ENCODE measurements at regions not wholly inside any gene's neighbourhood (a gene's known extent, or its start where the extent isn't known, plus 50 kb on each side); places are given as distances from the start of the nearest gene placed in this dataset.
"Not testable (repeated sequence)": the region's sequence is repeated elsewhere in the genome, so short reads cannot be mapped to it uniquely, and the experiment has no call there.

- not testable (repeated sequence) for DNase-seq
These were observed 85.7 kb downstream of the POTEM start for GRCh38 chr14:19052977-19053376.

GRCh38 chr14:19053426-19054050 is 86.3 kb downstream of the POTEM start:
- not testable (repeated sequence) for DNase-seq

- not testable (repeated sequence) for DNase-seq
These were observed 87.0 kb downstream of the POTEM start for GRCh38 chr14:19054108-19054721.

GRCh38 chr14:19054934-19055333 is 87.7 kb downstream of the POTEM start:
- not testable (repeated sequence) for DNase-seq

GRCh38 chr14:19059066-19059465 is 91.8 kb downstream of the POTEM start:
- not testable (repeated sequence) for DNase-seq

- not testable (repeated sequence) for DNase-seq
These were observed 94.6 kb downstream of the POTEM start for GRCh38 chr14:19061689-19062450.

GRCh38 chr14:19068957-19069356 is 101.7 kb downstream of the POTEM start:
- not testable (repeated sequence) for DNase-seq

- not testable (repeated sequence) for DNase-seq
These were observed 105.3 kb downstream of the POTEM start for GRCh38 chr14:19072518-19072917.

- not testable (repeated sequence) for DNase-seq
These were observed 121.4 kb downstream of the POTEM start for GRCh38 chr14:19088632-19089031.

- DNase-seq, result not testable (repeated sequence)
These were observed 126.0 kb downstream of the POTEM start for GRCh38 chr14:19093227-19093626.

GRCh38 chr14:19094731-19095130 is 127.5 kb downstream of the POTEM start:
- not testable (repeated sequence) for DNase-seq

- DNase-seq, result not testable (repeated sequence)
These were observed 127.9 kb downstream of the POTEM start for GRCh38 chr14:19095167-19095566.

- not testable (repeated sequence) for DNase-seq
These were observed 129.2 kb downstream of the POTEM start for GRCh38 chr14:19096467-19096866.

GRCh38 chr14:19096876-19097275 is 129.6 kb downstream of the POTEM start:
- DNase-seq, result not testable (repeated sequence)

- DNase-seq, result not testable (repeated sequence)
These were observed 130.1 kb downstream of the POTEM start for GRCh38 chr14:19097306-19097705.

- DNase-seq, result not testable (repeated sequence)
These were observed 130.5 kb downstream of the POTEM start for GRCh38 chr14:19097750-19098149.

GRCh38 chr14:19098230-19098629 is 131.0 kb downstream of the POTEM start:
- not testable (repeated sequence) for DNase-seq

GRCh38 chr14:19098732-19099131 is 131.5 kb downstream of the POTEM start:
- DNase-seq, result not testable (repeated sequence)

- DNase-seq, result not testable (repeated sequence)
These were observed 132.1 kb downstream of the POTEM start for GRCh38 chr14:19099336-19099735.

- DNase-seq, result not testable (repeated sequence)
These were observed 132.7 kb downstream of the POTEM start for GRCh38 chr14:19099939-19100338.

GRCh38 chr14:19105551-19105950 is 138.3 kb downstream of the POTEM start:
- not testable (repeated sequence) for DNase-seq

GRCh38 chr14:19109887-19110286 is 142.7 kb downstream of the POTEM start:
- DNase-seq, result not testable (repeated sequence)

- not testable (repeated sequence) for DNase-seq
These were observed 153.1 kb downstream of the POTEM start for GRCh38 chr14:19120383-19120782.

Data from hematopoietic multipotent progenitor cell treated with erythropoietin and hydrocortisone succinate and interleukin-3 and kit ligand, for 4 days (in vitro differentiated cells).